OCI-LY7 (cell line): ENCODE measurements at regions not wholly inside any gene's neighbourhood (a gene's known extent, or its start where the extent isn't known, plus 50 kb on each side); places are given as distances from the start of the nearest gene placed in this dataset.
"Not testable (repeated sequence)": the region's sequence is repeated elsewhere in the genome, so short reads cannot be mapped to it uniquely, and the experiment has no call there.

Source experiments
- BruUV-seq: library from RNA; stranded (reverse); fragments of 400-500 nt; replicated peaks from 2 replicates; lab custom pipeline; 2021; lab: Mats Ljungman, UMichigan
- CTCF ChIA-PET: fragments of 300-600 bp; sonication (Branson Sonifier 250); formaldehyde crosslinking; loops from one replicate; lab custom pipeline; 2022; ENCODE audit warnings: antibody characterized with exemption; ENCODE audit not compliant: unreplicated experiment; lab: Charles Lee
- POLR2A ChIA-PET: fragments of 300-600 bp; sonication (Branson Sonifier 250); formaldehyde crosslinking; loops from one replicate; lab custom pipeline; 2022; ENCODE audit warnings: antibody characterized with exemption; lab: Charles Lee
- DNase-seq: peaks from one replicate; pipeline ENCODE4 v3.0.0-alpha.2; 2015; ENCODE audit warnings: low spot score
- H2AFZ ChIP-seq: fragments of 200-600 bp; sonication (generic), shearing (Covaris generic); 2 replicates; pipeline ENCODE4 v1.6.1; 2014; ENCODE audit warnings: mild to moderate bottlenecking, antibody characterized with exemption, low read length, moderate library complexity
- H3K27ac ChIP-seq: fragments of 200-600 bp; sonication (generic); 2 replicates; pipeline ENCODE4 v1.5.1; 2014; ENCODE audit warnings: mixed run types, low read depth, mild to moderate bottlenecking, moderate library complexity, low read length, inconsistent platforms; ENCODE audit not compliant: poor library complexity, severe bottlenecking
- H3K36me3 ChIP-seq: fragments of 200-600 bp; sonication (generic); 2 replicates; pipeline ENCODE4 v1.6.1; 2014; ENCODE audit warnings: mild to moderate bottlenecking, antibody characterized with exemption, low read length, moderate library complexity, mixed read lengths; ENCODE audit not compliant: insufficient read depth
- H3K4me1 ChIP-seq: fragments of 200-600 bp; sonication (generic); 2 replicates; pipeline ENCODE4 v1.5.1; 2014; ENCODE audit warnings: mild to moderate bottlenecking, low read length; ENCODE audit not compliant: insufficient read depth, poor library complexity, severe bottlenecking
- H3K4me2 ChIP-seq: fragments of 200-600 bp; sonication (generic); 2 replicates; pipeline ENCODE4 v1.6.1; 2014; ENCODE audit warnings: mild to moderate bottlenecking, low read length
- H3K4me3 ChIP-seq: fragments of 200-600 bp; sonication (generic); 2 replicates; pipeline ENCODE4 v1.5.1; 2014; ENCODE audit warnings: mild to moderate bottlenecking, low read depth, low read length; ENCODE audit not compliant: poor library complexity, severe bottlenecking
- H3K79me2 ChIP-seq: fragments of 200-600 bp; sonication (generic); 2 replicates; pipeline ENCODE4 v1.6.1; 2016; ENCODE audit warnings: low read depth, mild to moderate bottlenecking, low read length, moderate library complexity, mixed read lengths; ENCODE audit not compliant: insufficient read depth
- H3K9me2 ChIP-seq: fragments of 200-600 bp; sonication (generic); 2 replicates; pipeline ENCODE4 v1.6.1; 2016; ENCODE audit warnings: mild to moderate bottlenecking, low read length, mixed read lengths; ENCODE audit not compliant: insufficient read depth
- H3K9me3 ChIP-seq: fragments of 200-600 bp; sonication (generic); 2 replicates; pipeline ENCODE4 v1.6.1; 2014; ENCODE audit warnings: mild to moderate bottlenecking, mixed run types, low read length, mixed read lengths
- H4K20me1 ChIP-seq: fragments of 200-600 bp; sonication (generic); 2 replicates; pipeline ENCODE4 v1.6.1; 2014; ENCODE audit warnings: mild to moderate bottlenecking, antibody characterized with exemption, low read length, moderate library complexity, mixed read lengths; ENCODE audit not compliant: insufficient read depth
- EZH2phosphoT487 ChIP-seq: fragments of 200-600 bp; sonication (generic); IDR thresholded peaks from 2 replicates; pipeline ENCODE4 v1.6.1; 2018; ENCODE audit warnings: low read depth, borderline replicate concordance, mild to moderate bottlenecking, mixed run types, antibody characterized with exemption, low read length, moderate library complexity, mixed read lengths
- intact Hi-C: fragments of 100-400 bp; cut with micrococcal nuclease; formaldehyde crosslinking; loops from one replicate; pipeline ENCODE4 v1.10.0; 2022; ENCODE audit not compliant: unreplicated experiment
- TF ChIP-seq, protein P1 (sequence below): fragments of 200-600 bp; sonication (generic); conservative IDR thresholded peaks from 2 replicates; pipeline ENCODE4 v1.5.1; 2014; ENCODE audit warnings: mild to moderate bottlenecking, antibody characterized with exemption, low read length, moderate library complexity, mixed read lengths

DNA sequence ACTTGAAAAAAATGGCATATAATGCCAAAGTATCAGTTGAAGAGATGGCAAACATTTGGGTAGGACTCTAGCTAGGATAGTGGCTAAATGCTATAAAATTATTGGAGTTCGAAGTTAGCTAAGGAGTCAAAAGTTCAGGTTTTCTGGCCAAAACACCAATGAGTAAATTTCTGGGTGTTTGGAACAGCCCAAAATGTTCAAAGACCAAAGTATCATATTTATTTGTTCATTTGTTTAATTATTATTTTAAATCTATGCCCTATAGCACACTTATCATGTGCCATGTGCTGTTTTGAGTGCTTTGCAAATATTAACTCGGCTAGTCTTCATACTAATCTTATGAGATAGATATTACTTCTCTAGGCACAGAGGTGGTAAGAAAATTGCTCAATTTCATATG lies 285.5 kb downstream of the TEX13C start:
- no peaks in the 10 kb centered on the region for H3K79me2 ChIP-seq
- no peaks in the 10 kb centered on the region for H3K9me3 ChIP-seq
- intact Hi-C loops = no loop called here
- no peaks in the 10 kb centered on the region for H3K4me1 ChIP-seq
- no TSS peak for BruUV-seq
- H3K4me3 ChIP-seq = no peak overlapping the region
- no peak overlapping the region for H3K4me2 ChIP-seq
- no peak overlapping the region for H3K27ac ChIP-seq
- H4K20me1 ChIP-seq = no peaks in the 10 kb centered on the region
- no peaks in the 10 kb centered on the region for H3K36me3 ChIP-seq
- no peaks in the 10 kb centered on the region for H3K9me2 ChIP-seq
- H2AFZ ChIP-seq = no peak overlapping the region
- TF ChIP-seq EZH2phosphoT487 = no peak
- TF ChIP-seq, protein P1, sequence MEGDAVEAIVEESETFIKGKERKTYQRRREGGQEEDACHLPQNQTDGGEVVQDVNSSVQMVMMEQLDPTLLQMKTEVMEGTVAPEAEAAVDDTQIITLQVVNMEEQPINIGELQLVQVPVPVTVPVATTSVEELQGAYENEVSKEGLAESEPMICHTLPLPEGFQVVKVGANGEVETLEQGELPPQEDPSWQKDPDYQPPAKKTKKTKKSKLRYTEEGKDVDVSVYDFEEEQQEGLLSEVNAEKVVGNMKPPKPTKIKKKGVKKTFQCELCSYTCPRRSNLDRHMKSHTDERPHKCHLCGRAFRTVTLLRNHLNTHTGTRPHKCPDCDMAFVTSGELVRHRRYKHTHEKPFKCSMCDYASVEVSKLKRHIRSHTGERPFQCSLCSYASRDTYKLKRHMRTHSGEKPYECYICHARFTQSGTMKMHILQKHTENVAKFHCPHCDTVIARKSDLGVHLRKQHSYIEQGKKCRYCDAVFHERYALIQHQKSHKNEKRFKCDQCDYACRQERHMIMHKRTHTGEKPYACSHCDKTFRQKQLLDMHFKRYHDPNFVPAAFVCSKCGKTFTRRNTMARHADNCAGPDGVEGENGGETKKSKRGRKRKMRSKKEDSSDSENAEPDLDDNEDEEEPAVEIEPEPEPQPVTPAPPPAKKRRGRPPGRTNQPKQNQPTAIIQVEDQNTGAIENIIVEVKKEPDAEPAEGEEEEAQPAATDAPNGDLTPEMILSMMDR = no peak
- CTCF ChIA-PET = no interaction called here
- POLR2A ChIA-PET = no interaction called here
- DNase-seq = no peak

DNA sequence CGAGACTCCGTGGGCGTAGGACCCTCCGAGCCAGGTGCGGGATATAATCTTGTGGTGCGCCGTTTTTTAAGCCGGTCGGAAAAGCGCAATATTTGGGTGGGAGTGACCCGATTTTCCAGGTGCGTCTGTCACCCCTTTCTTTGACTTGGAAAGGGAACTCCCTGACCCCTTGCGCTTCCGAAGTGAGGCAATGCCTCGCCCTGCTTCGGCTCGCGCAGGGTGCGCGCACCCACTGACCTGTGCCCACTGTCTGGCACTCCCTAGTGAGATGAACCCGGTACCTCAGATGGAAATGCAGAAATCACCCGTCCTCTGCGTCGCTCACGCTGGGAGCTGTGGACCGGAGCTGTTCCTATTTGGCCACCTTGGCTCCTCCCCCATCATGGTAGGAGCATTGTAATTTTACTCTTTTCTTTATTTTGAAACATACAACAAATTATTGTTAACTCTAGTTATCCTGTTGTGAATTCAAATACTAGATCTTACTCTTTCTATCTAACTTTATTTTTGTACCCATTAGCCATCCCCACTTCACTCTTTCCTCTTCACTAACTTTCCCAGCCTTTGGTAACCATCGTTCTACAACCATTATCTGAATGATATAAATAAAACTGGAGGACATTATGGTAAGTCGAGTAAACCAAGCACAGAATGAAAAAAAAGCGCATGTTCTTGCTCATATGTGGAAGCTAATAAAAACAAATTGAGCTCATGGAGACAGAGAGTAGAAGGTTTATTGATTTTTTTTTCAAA lies 295.1 kb downstream of the TEX13C start:
- intact Hi-C loops, POLR2A ChIA-PET, CTCF ChIA-PET, H3K4me3 ChIP-seq, H3K9me2 ChIP-seq, H3K4me1 ChIP-seq, H4K20me1 ChIP-seq, DNase-seq, H3K36me3 ChIP-seq, H3K4me2 ChIP-seq, BruUV-seq, H3K9me3 ChIP-seq, H3K27ac ChIP-seq, H3K79me2 ChIP-seq, H2AFZ ChIP-seq: not testable (repeated sequence)

DNA sequence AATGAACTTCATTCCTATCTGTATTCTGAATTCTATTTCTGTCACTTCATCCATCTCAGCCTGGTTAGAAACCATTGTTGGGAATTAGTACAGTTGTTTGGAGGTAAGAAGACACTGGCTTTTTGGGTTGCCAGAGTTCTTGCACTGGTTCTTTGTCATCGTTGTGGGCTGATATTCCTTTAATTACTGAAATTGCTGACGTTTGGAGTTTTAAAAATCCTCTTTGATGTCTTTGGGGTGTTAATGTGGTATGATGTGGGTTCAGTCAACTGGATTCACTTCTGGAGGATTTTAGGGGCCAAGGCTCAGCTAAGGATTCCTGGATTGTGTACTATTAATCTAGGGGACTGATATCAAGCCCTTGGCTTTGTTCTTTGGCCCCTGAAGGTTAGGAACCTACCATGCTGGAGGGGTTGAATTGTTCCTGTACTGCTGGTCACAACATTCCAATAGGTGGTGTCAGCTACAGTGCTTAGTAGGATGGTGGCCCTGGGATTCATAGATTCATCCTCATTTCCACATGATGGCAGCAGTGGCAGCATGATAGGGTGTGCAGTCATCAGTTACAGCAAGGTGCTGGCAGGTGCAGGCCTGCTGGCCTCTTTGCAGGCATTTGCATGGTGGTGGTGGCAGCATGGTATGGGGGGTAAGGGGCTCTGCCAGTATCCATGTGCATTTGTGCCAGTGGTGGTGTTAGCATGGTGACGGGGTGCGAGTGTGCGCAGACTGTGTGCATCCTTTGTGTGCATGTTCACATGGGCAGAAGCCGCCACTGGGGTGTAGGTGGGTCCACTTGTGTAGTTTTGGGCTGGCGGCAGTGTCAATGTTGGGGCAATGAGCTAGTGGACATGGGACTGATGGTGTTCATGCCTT lies 301.3 kb downstream of the TEX13C start:
- Histone ChIP-seq H3K79me2 (no peaks in the 10 kb centered on the region), H3K9me2 (no peaks in the 10 kb centered on the region), H2AFZ (no peak overlapping the region), H3K9me3 (no peaks in the 10 kb centered on the region), H3K4me1 (no peaks in the 10 kb centered on the region), H3K4me3 (no peak overlapping the region), H3K27ac (no peak overlapping the region), H3K36me3 (no peaks in the 10 kb centered on the region), H3K4me2 (no peak overlapping the region), H4K20me1 (no peaks in the 10 kb centered on the region)
- no TSS peak for BruUV-seq
- ChIA-PET CTCF (no interaction called here), POLR2A (no interaction called here)
- TF ChIP-seq, protein P1 = no peak
- TF ChIP-seq EZH2phosphoT487 = no peak
- intact Hi-C loops = no loop called here
- DNase-seq = no peak
